Ovary (tissue), 3 donors: ENCODE measurements at regions not wholly inside any gene's neighbourhood (a gene's known extent, or its start where the extent isn't known, plus 50 kb on each side); places are given as distances from the start of the nearest gene placed in this dataset.

Source experiments
- CTCF ChIP-seq, 3 donors: fragments of 450-650 bp in 2 of 3; fragments of 200-600 bp in 1 of 3; IDR thresholded peaks; one replicate each; pipeline versions ENCODE4 v1.5.1 to v1.8.0; 2016 to 2022; ENCODE audit warnings: antibody characterized with exemption in 3 of 3, mild to moderate bottlenecking in 1 of 3
- EP300 ChIP-seq: sonication (generic); formaldehyde crosslinking; IDR thresholded peaks from one replicate; pipeline ENCODE4 v1.6.1; 2017; ENCODE audit warnings: antibody characterized with exemption
- POLR2A ChIP-seq: fragments of 450-650 bp; IDR thresholded peaks from one replicate; pipeline ENCODE4 v1.6.1; 2017; ENCODE audit warnings: antibody characterized with exemption, mild to moderate bottlenecking, moderate library complexity
- donor health status: DM: no; HTN: no; CAD: no.

- no peak for TF ChIP-seq POLR2A
- TF ChIP-seq CTCF (IDR thresholded peaks at IDR 0.05) = no peak
- no peak for TF ChIP-seq EP300
Observed at GRCh38 chr9:88196142-88196790, 58.0 kb upstream of the SPATA31C2 start.
